ENCODE measurements at regions not wholly inside any gene's neighbourhood (a gene's known extent, or its start where the extent isn't known, plus 50 kb on each side); places are given as distances from the start of the nearest gene placed in this dataset.

DNA sequence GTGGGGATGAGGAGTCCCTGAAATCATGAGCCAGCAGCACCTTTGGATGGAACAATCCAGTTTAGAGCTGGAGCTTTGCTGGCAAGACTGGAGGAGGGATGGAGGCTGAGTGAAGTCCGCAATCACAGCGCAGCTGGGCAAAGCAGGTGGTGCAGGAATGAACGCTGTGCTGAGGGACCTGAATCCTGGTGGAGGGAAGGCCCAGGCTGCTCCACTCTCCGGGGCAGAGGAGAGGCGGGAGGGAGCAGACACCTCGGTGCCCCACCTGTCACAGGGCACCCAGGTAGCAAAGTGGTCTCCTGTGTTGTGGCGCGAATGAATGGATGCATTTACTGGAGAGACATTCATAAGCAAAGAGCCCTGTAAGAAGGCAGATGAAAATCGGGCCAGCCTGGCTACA, 124.8 kb upstream of the ANO1 start:
- DNase-seq = no peak

DNA sequence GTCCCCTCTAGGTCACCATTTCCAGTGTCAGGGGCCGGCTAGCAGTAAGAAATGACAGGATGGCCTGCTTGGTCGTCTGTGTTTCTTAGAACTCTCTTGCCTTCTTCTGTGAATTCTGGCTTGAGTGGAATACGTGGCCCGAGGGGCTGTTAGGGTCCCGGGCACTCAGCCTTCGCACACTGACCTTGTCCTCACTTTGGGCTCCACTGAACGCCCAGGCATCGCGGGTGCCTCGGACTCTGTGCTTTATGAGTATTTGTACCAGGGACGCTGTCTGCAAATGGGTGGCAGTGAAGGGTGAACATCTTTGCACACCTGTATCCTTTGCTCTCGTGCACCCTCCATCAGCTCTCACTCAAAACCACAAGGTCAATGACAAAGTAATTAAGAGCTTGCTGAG, 123.4 kb upstream of the ANO1 start:
- no peak for DNase-seq

DNA sequence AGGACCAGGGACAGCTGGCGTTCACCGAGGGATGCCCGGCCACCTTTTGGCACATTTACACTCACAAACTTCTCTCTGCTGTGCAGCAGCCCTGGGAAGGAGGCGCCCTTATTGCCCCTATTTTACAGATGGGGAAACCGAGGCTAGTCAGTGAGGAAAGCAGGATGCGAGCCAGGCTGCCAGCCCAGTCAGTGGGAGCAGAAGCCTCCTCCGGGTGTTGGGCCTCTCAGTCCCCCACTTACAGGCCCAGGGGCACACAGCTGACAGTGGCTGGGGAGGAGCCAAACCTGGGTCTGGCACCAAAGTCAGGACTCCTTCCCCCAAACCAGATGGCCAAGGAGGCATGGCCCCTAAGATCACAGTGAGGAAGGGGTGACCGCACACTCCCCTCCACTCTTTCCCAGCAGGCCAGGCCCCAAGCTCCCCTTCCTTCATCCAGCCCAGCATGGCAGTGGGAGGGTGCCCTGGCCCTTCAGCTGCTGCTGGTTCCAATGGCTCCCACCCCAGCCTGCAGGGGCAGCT, 121.4 kb upstream of the ANO1 start:
- no peak for DNase-seq

DNA sequence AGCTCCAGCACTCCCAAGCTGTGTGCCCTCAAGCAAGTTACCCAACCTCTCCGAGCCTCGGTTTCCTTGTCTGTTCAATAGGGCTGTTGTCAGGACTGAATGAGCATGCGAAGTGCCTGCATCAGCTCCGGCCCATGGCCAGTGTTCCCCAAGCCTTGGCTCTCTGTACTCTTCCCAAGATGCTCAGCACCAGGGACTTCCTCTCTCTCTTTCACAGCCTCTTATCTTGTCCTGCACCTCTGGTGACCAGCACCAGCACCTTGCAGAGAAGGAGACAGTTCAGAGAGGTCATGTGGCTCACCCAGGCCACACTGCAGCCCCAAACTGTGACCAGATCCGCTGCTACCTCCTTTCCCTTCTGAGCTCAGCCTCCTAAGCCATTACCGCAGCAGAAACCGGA, 120.3 kb upstream of the ANO1 start:
- DNase-seq = no peak

DNA sequence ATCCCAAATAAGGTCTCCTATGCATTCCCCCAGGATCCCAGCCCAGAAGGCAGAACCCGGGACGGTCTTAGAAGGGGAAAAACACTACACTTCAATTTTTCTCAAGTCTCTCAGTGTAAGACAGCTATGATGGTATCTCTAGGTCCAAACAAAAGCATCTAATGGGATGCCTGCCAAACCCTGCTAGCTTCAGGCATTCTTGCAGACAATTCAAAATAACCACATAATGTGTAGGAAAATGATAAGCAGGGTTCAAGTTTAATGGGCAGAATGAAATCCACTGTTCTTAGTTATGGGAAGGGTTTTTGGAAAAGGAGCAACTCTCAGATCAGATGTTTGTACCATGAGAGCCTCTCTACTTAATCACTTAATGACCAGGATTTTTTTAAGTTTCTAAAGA, 119.8 kb upstream of the ANO1 start:
- no peak for DNase-seq

DNA sequence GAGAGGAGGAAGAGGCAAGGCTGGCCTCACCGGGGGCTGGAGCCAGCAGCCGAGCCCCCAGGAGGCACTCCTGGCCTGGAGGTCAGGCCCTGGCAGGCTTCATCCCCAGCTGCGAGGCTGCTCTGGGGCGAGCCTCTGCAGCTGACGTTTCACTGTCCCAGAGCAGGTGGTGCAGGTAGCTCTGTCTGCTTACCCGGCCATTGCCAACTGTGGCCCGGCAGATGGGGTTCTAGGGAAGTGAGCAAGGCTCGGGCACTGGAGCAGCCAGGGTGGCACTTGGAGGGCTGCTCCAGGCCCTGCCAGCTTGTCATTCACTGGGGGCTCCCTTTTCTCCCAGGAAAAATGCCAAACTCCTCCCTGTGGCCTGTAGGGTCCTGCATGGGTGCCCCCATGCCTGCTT, 118.7 kb upstream of the ANO1 start:
- no peak for DNase-seq

DNA sequence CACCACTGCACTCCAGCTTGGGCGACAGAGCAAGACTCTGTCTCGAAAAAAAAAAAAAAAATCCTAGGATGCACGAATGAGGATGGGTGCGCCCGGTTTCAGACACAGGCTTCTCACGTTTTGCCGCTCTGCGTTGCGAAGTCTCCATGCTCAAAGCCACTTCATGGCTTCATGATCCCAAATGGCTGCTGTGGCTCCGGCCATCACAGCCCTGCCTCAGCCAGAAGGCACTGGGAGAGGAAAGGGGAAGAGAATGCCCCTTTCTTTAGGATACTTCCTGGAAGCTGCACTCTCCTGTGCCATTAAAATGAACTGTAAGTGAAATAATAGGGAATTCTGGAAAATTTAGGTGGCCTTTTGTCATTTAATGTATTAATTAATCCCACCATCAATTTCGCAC, 116.4 kb upstream of the ANO1 start:
- no peak for DNase-seq

DNA sequence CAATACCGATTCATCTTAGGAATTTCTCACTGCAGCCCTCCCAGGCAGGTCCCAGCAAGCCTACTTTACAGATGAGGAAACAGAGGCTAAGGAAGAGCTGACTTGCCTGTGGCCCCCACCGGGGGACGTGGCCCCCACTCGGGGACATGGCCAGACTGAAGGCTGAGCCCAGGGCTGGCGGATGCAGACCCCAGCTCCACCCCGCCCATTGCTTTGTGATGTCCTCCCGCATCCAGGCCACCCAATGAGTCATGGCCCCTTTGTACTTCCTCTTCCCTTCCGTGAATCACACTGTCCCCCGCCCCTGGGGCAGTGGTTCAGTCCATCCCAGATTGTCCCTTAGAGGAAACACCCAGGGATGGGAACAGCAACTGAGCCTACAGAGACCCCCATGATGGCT, 116.0 kb upstream of the ANO1 start:
- no peak for DNase-seq

DNA sequence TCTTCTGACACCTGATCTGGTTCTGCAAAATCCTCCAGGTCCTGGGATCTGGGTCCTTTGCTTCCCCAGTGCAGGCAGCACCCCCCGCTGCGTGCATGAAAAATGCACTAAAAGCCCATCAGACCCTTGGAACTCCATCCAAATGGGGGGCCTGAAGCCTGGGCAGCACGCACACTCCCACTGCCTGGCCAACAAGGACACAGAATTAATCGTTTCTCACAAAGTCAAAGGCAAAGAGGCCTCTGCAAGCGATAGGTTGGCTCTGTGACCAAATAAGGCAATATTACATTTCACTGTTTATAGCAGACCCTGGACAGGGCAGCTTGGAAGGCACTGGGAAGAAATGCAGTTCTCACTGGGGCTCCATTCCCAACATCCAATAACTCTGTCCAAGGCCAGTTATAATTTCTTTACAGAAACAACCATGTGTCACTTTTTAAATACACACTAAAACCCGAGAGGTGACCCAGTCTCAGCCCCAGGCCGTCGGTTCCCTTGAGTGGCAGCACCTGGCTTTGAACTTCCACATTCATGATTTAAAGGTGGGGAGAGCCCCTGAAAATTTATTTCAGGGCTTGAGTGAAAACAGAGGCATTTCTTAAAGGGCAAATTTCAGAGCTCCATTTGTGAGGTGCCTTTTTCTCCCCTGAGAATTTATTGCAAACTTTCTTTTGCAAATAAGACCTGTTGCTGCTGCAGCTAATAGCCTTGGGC, 114.4 kb upstream of the ANO1 start:
- DNase-seq = no peak

DNA sequence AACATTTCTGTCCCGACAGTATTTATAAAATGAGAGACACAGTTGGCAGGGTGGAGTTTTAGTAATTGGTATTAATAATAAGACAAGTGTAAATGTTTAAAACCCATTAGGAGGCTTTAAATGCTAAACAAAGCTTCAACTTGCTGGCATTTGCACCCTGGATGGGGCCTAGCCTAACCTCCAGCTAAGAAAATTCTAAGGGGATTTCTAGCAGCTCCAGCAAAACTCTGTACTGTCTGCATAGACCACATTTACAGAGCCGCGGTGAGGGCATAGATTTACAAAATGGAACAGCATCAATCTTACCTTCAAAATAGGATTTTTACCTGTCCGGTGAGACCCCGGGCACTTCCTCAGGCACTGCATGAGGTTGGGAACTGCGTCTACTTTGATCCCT, 113.9 kb upstream of the ANO1 start:
- DNase-seq = no peak

DNA sequence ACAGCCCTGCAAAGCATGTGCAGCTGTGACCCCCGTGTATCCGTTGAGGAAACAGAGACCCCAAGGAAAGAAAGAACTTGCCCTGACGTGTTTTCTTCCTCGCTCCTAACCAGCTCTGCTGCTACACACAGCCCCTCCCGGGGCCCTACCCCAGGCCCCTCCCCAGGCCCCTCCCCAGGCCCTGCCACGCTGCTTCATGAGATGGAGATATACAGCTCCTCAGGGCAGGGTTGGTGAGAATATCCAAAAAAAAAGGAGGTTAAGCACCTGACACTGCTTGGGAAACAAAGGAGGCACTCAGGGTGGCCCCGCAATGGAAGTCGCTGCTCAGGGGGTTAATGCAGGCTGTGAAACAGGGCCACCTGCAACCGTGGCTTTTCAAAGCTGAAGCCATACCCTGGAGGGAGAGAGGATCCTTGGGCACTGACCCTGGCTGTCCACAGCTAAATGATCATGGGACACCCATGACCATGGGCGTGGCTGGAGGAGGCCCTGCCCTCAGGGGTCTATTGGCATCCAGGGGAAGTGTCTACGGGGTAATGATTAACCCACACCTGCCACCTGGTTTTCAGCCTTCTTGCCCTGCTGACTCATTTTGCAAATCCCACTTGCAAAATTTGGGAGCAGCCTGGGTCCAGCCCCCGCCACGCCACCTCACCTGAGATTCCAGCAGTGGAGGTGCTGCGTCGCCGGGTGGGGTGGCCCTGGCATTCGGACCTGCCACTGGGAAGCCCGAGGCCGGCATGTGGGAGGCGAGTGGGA, 112.1 kb upstream of the ANO1 start:
- DNase-seq = no peak

DNA sequence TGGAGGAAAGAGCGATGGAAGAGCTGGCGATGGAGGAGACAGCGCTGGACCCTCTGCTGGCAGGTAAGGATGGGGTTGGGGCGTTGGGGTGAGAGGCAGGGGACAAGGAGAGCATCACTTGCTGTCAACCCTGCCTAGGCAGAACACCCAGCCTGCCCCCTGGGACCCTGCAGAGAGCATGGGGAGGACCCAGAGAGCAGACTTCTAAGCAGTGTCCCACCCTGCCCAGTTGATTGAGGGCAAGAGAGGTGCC, 111.6 kb upstream of the ANO1 start:
- no peak for DNase-seq

DNA sequence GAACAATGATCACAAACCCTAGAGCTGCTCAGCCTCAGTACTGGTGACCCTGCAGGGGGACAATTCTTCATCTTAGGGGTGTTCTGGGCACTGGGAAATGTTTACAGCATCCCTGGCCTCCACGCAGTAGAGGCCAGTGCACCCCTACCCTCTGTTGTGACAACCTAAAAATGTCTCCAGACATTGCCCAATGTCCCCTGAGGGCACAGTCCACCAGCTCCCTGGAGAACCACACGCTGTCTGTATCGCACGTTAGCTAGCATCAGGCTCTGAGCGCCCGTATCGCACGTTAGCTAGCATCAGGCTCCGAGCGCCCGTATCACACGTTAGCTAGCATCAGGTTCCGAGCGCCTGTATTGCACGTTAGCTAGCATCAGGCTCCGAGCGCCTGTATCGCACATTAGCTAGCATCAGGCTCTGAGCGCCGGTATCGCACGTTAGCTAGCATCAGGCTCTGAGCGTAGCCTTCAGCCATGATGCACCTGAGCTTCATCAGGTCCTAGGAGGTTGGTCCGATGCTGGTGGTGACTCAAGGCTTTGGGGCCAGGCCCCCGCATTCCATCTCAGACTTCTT, 111.1 kb upstream of the ANO1 start:
- DNase-seq = no peak

DNA sequence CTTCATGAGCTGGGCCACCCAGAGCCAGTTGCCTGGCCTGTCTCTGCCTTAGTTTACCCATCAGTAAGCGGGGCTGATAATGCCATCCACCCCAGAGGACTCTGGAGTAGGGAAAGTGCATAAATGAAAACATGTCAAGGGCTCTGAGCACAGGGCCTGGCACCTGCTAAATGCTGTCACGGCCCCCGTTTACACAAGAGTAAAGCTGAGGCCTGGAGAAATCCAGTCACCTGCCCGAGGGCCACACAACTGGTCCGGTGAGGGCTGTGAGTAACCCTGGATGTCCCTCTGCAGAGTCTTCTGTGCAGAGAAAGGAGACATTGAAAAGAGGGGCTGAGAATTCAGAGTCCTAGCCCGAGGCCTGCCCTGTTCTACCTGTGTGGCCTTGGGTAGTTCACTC, 110.6 kb upstream of the ANO1 start:
- no peak for DNase-seq

DNA sequence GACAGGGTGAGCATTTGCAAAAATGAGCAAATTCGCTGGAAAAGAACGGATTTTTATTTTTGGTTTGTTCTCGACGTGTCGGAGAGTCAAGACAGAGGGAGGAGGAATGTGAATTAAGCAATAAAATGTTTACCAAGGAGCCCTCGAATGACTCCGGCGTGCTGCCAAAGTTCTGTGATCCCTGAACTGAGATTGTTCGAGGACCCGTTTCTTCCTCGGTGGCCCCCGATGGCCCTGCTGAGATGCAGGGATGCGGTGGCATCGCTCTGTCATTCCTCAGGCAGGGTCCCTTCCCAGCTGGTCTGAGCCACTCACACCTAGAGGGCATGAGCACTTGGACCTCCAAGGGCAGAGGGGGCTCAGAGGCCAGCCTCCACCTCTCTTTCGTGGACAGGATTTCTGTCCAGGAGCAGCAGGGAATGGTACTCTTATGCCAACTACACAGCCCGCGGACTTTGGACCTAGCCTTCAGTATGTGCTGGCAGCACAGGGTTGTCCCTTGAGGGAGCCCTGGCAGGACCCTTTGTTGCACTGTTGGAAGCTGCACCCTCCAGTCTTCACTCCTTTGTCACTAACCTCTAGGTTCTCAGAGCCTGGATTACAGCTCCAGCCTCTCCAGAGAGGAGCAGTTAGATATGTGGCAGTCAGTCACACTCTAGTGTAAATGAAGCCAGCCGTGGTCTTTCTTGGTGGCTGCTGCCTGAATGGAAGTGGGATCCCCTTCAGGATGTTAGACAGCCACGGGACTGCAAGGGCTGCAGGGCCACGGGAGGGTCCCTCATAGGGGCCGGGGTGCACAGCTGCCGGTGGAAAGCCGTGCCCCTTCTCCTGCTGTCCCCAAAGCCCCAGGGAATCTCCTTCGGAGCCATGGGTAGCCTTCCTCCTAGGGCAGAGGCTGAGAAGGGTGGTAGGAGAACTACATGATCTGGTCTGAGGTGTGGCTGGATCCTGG, 109.4 kb upstream of the ANO1 start:
- DNase-seq = no peak

DNA sequence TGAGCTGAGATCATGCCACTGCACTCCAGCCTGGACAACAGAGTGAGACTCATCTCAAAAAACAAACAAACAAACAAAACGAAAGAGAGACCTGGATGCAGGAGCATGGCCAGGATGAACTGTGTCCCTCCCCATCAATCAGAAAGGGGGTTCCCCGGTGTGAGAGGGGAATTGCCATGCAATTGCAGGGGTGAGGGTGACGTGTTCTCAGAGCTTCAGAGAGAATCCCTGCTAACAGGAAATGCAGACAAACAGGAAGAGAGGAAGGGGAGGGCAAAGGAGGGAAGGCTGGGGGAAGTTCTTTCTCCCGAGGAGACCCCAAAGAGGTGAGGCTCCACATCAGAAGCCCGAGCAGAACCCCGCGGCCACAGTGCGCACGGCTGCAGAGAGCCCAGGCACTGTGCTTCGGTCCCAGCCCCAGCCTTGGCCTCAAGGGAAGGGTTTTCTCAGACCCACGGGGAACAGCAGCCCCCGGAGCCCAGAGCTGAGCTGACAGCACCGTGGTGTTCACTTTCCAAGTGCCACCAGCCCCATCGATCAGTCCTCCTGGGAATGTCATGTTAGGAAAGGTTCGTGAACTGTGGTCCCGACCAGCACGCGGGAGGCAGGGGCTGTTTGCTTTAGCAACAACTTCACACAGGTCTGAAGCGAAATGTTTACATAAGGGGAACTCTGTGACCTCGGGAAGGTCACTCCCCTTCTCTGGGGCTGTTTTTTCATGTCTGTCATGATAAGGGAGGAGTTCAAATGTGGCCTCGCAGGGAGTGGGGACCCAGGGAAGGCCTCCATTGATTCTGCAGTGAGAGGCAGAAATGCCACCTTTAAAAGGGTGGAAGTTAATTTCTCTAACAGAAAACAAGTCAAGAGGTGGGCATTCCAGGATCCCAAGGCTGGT, 108.0 kb upstream of the ANO1 start:
- no peak for DNase-seq

DNA sequence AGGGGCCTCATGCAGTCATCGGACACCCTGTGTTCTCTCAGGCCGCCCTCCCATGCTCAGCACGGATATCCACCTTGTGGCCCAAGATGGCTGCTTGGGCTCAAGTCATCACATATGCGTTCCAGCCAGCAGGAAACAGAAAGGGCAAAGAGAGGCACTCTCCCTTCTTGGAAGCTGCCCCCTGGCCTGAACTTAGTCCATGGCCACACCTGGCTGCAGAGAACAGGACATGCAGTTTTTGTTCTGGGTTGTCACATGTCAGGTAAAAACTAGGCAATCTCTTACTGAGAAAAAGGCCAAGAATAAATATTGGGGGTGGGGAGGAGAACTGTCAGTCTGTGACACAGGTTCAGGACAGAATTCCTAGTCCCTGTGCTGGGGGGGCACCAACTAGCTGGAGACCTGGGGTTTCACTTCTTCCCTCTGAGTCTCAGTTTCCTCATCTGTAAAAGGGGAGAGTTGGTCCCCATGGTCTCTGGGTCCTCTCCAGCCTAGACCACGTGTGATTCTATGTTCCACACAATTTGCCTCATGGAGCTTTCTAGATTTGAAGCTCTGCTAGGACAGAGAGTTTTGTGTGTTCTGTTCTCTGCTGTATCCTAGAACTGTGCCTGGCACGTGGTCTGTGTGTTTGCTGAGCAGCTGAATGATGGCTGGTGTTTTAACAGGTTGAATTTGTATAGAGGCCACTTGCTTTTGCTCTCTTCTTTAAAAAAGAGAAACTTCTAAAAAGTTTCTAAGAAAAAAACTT, 107.2 kb upstream of the ANO1 start:
- DNase-seq = no peak

DNA sequence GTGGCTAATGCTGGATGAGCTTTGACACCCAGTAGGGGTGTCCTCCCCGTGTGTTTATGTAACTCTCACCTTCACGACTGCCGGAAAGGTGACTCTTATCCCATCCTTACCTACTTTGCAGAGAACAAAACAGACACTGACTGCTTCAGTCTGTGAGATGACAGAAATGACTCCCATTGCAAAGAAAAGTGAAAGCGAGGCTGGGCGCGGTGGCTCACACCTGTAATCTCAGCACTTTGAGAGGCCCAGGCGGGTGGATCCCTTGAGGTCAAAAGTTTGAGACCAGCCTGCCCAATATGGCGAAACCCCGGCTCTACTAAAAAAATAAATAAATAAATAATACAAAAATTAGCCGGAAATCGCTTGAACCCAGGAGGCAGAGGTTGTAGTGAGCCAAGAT, 106.4 kb upstream of the ANO1 start:
- no peak for DNase-seq

DNA sequence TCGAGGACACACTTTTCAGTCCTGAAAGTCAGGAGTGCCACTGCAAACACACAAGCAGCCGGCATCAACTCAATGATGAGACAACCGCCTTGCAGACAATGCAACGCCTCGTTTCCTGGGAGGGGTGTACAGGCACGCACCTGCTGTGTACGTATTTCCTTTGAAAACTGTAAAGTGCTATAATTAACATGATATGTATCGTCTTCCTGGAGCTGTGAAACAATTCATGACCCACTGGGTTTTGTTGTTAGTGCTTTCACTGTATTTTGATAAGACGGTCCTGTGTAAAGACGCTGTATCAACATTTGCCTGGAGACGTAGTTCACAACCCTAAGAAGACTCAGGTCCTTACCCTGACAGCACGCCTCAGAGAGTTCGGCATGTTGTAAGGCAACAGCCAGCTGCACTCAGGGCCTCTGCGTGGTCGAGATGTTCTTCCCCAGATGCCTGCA, 105.7 kb upstream of the ANO1 start:
- no peak for DNase-seq

DNA sequence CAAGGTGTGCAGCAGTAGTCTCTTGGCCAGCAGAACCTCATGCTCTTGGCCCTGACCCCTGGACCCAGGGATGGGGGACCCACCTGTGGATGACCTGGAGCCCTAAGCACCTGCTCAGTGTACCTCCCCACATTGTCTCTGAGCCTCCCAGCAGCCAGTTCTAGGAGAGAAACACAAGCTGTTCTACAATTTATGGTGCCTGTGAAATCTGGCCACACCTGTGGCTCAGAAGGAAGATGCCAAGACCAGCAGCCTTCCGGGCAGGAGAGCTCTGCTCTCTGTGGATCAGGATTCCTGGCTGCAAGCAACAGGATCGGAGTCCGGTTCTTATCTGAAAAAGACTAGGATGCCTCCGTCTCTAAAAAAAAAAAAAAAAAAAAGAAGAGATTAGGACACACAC, 103.6 kb upstream of the ANO1 start:
- DNase-seq = no peak

DNA sequence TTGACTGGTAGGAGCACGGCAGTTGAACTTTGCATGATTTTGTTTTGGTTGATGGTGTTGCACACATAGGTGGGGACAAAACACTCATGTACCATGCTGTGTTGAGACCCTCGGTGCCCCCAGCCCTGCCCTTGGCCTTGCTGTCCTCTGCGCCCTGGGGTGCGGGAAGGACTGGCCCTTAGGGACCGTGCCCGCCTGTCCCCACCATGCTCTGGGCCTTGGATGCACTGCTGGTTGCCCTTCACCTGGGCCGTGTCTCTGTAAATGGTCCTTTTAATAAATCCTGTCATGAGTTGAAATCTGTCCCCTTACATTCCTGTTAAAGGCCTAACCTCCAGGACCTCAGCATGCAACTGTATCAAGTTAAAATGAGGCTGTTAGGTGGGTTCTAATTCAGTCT, 102.3 kb upstream of the ANO1 start:
- no peak for DNase-seq
